LHCN-M2 (cell line): ENCODE measurements at regions not wholly inside any gene's neighbourhood (a gene's known extent, or its start where the extent isn't known, plus 50 kb on each side); places are given as distances from the start of the nearest gene placed in this dataset.

Experiments
- DNase-seq: peaks from one replicate; pipeline ENCODE4 v3.0.0-alpha.2; 2012; ENCODE audit warnings: low read depth

GRCh38 chr13:22091222-22091970, 420.5 kb downstream of the FGF9 start:
- no peak for DNase-seq

GRCh38 chr13:22091971-22092300, 421.1 kb downstream of the FGF9 start:
- no peak for DNase-seq

- DNase-seq: no peak
These were observed 422.1 kb downstream of the FGF9 start for GRCh38 chr13:22092791-22093560.

GRCh38 chr13:22095794-22096193, 424.9 kb downstream of the FGF9 start:
- DNase-seq: no peak

- no peak for DNase-seq
These were observed 428.7 kb downstream of the FGF9 start for GRCh38 chr13:22099585-22099984.

GRCh38 chr13:22102271-22102670, 431.4 kb downstream of the FGF9 start:
- no peak for DNase-seq

- DNase-seq: no peak
These were observed 432.5 kb downstream of the FGF9 start for GRCh38 chr13:22103046-22104027.

GRCh38 chr13:22106058-22106457, 435.2 kb downstream of the FGF9 start:
- no peak for DNase-seq

GRCh38 chr13:22107549-22107948, 436.7 kb downstream of the FGF9 start:
- no peak for DNase-seq

- no peak for DNase-seq
These were observed 437.5 kb downstream of the FGF9 start for GRCh38 chr13:22108283-22108942.

GRCh38 chr13:22108979-22109378, 438.1 kb downstream of the FGF9 start:
- no peak for DNase-seq

- no peak for DNase-seq
These were observed 439.5 kb downstream of the FGF9 start for GRCh38 chr13:22110368-22110767.

GRCh38 chr13:22111152-22111783, 440.4 kb downstream of the FGF9 start:
- no peak for DNase-seq

- no peak for DNase-seq
These were observed 441.1 kb downstream of the FGF9 start for GRCh38 chr13:22111961-22112360.

GRCh38 chr13:22112956-22113745, 442.3 kb downstream of the FGF9 start:
- DNase-seq: no peak

- no peak for DNase-seq
These were observed 443.9 kb downstream of the FGF9 start for GRCh38 chr13:22114630-22115311.

GRCh38 chr13:22118158-22118557, 447.3 kb downstream of the FGF9 start:
- no peak for DNase-seq

GRCh38 chr13:22120646-22121045, 449.8 kb downstream of the FGF9 start:
- no peak for DNase-seq

GRCh38 chr13:22121146-22121739, 450.4 kb downstream of the FGF9 start:
- DNase-seq: no peak
